H9 (cell line): ENCODE measurements at regions not wholly inside any gene's neighbourhood (a gene's known extent, or its start where the extent isn't known, plus 50 kb on each side); places are given as distances from the start of the nearest gene placed in this dataset.
"Not testable (repeated sequence)": the region's sequence is repeated elsewhere in the genome, so short reads cannot be mapped to it uniquely, and the experiment has no call there.

ENCODE experiments used
- DNase-seq: peaks from one replicate; pipeline ENCODE4 v3.0.0-alpha.2; 2017
- H2AFZ ChIP-seq: one replicate; pipeline ENCODE4 v1.6.1; 2013; ENCODE audit warnings: mild to moderate bottlenecking, low read length, control low read depth, moderate library complexity
- H2AK5ac ChIP-seq: 2 replicates; pipeline ENCODE4 v1.6.1; 2013; ENCODE audit warnings: low read length, control low read depth, mixed read lengths; ENCODE audit not compliant: insufficient read length
- H2BK120ac ChIP-seq: one replicate; pipeline ENCODE4 v1.6.1; 2013; ENCODE audit warnings: low read depth, mild to moderate bottlenecking, low read length, control low read depth, inconsistent platforms; ENCODE audit not compliant: poor library complexity, severe bottlenecking
- H2BK12ac ChIP-seq: 2 replicates; pipeline ENCODE4 v1.6.1; 2013; ENCODE audit warnings: low read length, control low read depth, mixed read lengths, low read depth; ENCODE audit not compliant: insufficient read length
- H2BK15ac ChIP-seq: 2 replicates; pipeline ENCODE4 v1.6.1; 2013; ENCODE audit warnings: low read depth, low read length, control low read depth
- H2BK20ac ChIP-seq: one replicate; pipeline ENCODE4 v1.6.1; 2013; ENCODE audit warnings: low read depth, mild to moderate bottlenecking, low read length, control low read depth, inconsistent platforms; ENCODE audit not compliant: poor library complexity, severe bottlenecking
- H2BK5ac ChIP-seq: 2 replicates; pipeline ENCODE4 v1.6.1; 2013; ENCODE audit warnings: low read length, control low read depth, mixed read lengths; ENCODE audit not compliant: insufficient read length
- H3K14ac ChIP-seq: 2 replicates; pipeline ENCODE4 v1.6.1; 2013; ENCODE audit warnings: low read length, control low read depth; ENCODE audit not compliant: insufficient read depth
- H3K18ac ChIP-seq: 2 replicates; pipeline ENCODE4 v1.6.1; 2013; ENCODE audit warnings: low read depth, mild to moderate bottlenecking, mixed read lengths, low read length, control low read depth; ENCODE audit not compliant: insufficient read length
- H3K23ac ChIP-seq: 2 replicates; pipeline ENCODE4 v1.6.1; 2013; ENCODE audit warnings: low read length, control low read depth, mixed read lengths, low read depth; ENCODE audit not compliant: insufficient read length
- H3K23me2 ChIP-seq: 2 replicates; pipeline ENCODE4 v1.6.1; 2013; ENCODE audit warnings: low read depth, mild to moderate bottlenecking, mixed read lengths, low read length, control low read depth; ENCODE audit not compliant: insufficient read length, poor library complexity, severe bottlenecking
- H3K27ac ChIP-seq: 2 replicates; pipeline ENCODE4 v1.5.1; 2013; ENCODE audit warnings: low read length, control low read depth, mixed read lengths, low read depth; ENCODE audit not compliant: insufficient read length
- H3K27me3 ChIP-seq: 2 replicates; pipeline ENCODE4 v1.6.1; 2013; ENCODE audit warnings: low read length, control low read depth, inconsistent platforms; ENCODE audit not compliant: insufficient read depth
- H3K4ac ChIP-seq: 2 replicates; pipeline ENCODE4 v1.6.1; 2013; ENCODE audit warnings: low read depth, mild to moderate bottlenecking, control low read depth, inconsistent platforms, low read length, moderate library complexity
- H3K4me1 ChIP-seq: 2 replicates; pipeline ENCODE4 v1.6.1; 2013; ENCODE audit warnings: low read length, control low read depth, inconsistent platforms; ENCODE audit not compliant: insufficient read depth
- H3K4me2 ChIP-seq: 2 replicates; pipeline ENCODE4 v1.6.1; 2013; ENCODE audit warnings: low read length, control low read depth, mixed read lengths; ENCODE audit not compliant: insufficient read length, insufficient read depth
- H3K56ac ChIP-seq: 2 replicates; pipeline ENCODE4 v1.6.1; 2013; ENCODE audit warnings: low read depth, mild to moderate bottlenecking, mixed read lengths, low read length, control low read depth; ENCODE audit not compliant: insufficient read length
- H3K79me1 ChIP-seq: 2 replicates; pipeline ENCODE4 v1.6.1; 2013; ENCODE audit warnings: low read depth, mild to moderate bottlenecking, moderate library complexity, low read length, control low read depth, inconsistent platforms; ENCODE audit not compliant: insufficient read depth, poor library complexity, severe bottlenecking
- H3K79me2 ChIP-seq: 2 replicates; pipeline ENCODE4 v1.6.1; 2013; ENCODE audit warnings: low read length, control low read depth, inconsistent platforms; ENCODE audit not compliant: insufficient read depth
- H3K9ac ChIP-seq: 2 replicates; pipeline ENCODE4 v1.6.1; 2013; ENCODE audit warnings: low read length, control low read depth, mixed read lengths; ENCODE audit not compliant: insufficient read length; ENCODE audit errors: extremely low read depth
- H3K9me3 ChIP-seq: one replicate; pipeline ENCODE4 v1.6.1; 2013; ENCODE audit warnings: low read depth, low read length, inconsistent platforms; ENCODE audit not compliant: control insufficient read depth
- H3T11ph ChIP-seq: one replicate; pipeline ENCODE4 v1.6.1; 2013; ENCODE audit warnings: mild to moderate bottlenecking, low read length, control low read depth, inconsistent platforms
- H4K20me1 ChIP-seq: one replicate; pipeline ENCODE4 v1.6.1; 2013; ENCODE audit not compliant: control insufficient read depth, insufficient read length, insufficient read depth
- H4K5ac ChIP-seq: 2 replicates; pipeline ENCODE4 v1.6.1; 2013; ENCODE audit warnings: low read depth, mild to moderate bottlenecking, mixed read lengths, low read length, control low read depth; ENCODE audit not compliant: insufficient read length
- H4K8ac ChIP-seq: replicated peaks from 2 replicates; pipeline ENCODE4 v1.6.1; 2013; ENCODE audit warnings: low read length, control low read depth, mixed read lengths, low read depth; ENCODE audit not compliant: insufficient read length
- H4K91ac ChIP-seq: 2 replicates; pipeline ENCODE4 v1.6.1; 2013; ENCODE audit warnings: low read depth, mild to moderate bottlenecking, moderate library complexity, mixed read lengths, low read length, control low read depth; ENCODE audit not compliant: insufficient read length
- H3K27ac Mint-ChIP-seq, 3 experiments: 2 replicates in 2 of 3; 3 replicates in 1 of 3; pipeline ENCODE4 v1.8.0; 2020 to 2021; ENCODE audit warnings: mixed read lengths in 3 of 3, mild to moderate bottlenecking in 1 of 3, moderate library complexity in 1 of 3
- H3K27me3 Mint-ChIP-seq: 2 replicates; pipeline ENCODE4 v1.8.0; 2021; ENCODE audit warnings: low read depth, mild to moderate bottlenecking, moderate library complexity, mixed read lengths
- H3K36me3 Mint-ChIP-seq, 3 experiments: 2 replicates in 2 of 3; 3 replicates in 1 of 3; pipeline ENCODE4 v1.8.0; 2020 to 2021; ENCODE audit warnings: low read depth in 3 of 3, mixed read lengths in 3 of 3; ENCODE audit not compliant: insufficient read depth in 1 of 3
- H3K4me1 Mint-ChIP-seq, 2 experiments: 2 replicates each; pipeline ENCODE4 v1.8.0; 2020; ENCODE audit warnings: mixed read lengths in 2 of 2
- H3K4me3 Mint-ChIP-seq, 2 experiments: 2 replicates in 1 of 2; 3 replicates in 1 of 2; pipeline ENCODE4 v1.8.0; 2020 to 2021; ENCODE audit warnings: mild to moderate bottlenecking in 2 of 2, mixed read lengths in 2 of 2, moderate library complexity in 1 of 2
- H3K9me3 Mint-ChIP-seq, 2 experiments: 2 replicates in 1 of 2; 3 replicates in 1 of 2; pipeline ENCODE4 v1.8.0; 2020; ENCODE audit warnings: mild to moderate bottlenecking in 2 of 2, mixed read lengths in 2 of 2, moderate library complexity in 1 of 2
- WGBS: extraction: QIAGEN DNeasy Blood & Tissue Kit; methylation state at CpG from one replicate; pipeline ENCODE4 v1.1.7; 2013; ENCODE audit warnings: missing lambda C conversion rate, low lambda C conversion rate, mixed read lengths; ENCODE audit not compliant: insufficient read length; ENCODE audit errors: extremely low coverage; 5-methylcytosine and 5-hydroxymethylcytosine counted together

GRCh38 chr10:93127642-93128215 lies 54.0 kb downstream of the CYP26A1 start:
- not testable (repeated sequence) for H3K4me3 Mint-ChIP-seq, H3K4me1 ChIP-seq, H3K23ac ChIP-seq, H3K4ac ChIP-seq, H3K56ac ChIP-seq, H3K18ac ChIP-seq, H3K4me2 ChIP-seq, H2AK5ac ChIP-seq, H3T11ph ChIP-seq, H2BK5ac ChIP-seq, H3K27me3 Mint-ChIP-seq, H2BK120ac ChIP-seq, H3K9me3 ChIP-seq, H4K20me1 ChIP-seq, H4K8ac ChIP-seq, H3K14ac ChIP-seq, H3K9ac ChIP-seq, H2BK15ac ChIP-seq, H4K91ac ChIP-seq, DNase-seq, H3K79me1 ChIP-seq, H3K27me3 ChIP-seq, H3K4me1 Mint-ChIP-seq, H3K79me2 ChIP-seq, H2AFZ ChIP-seq, H2BK20ac ChIP-seq, H3K27ac ChIP-seq, H2BK12ac ChIP-seq, H4K5ac ChIP-seq, H3K23me2 ChIP-seq
- Mint-ChIP-seq H3K36me3 (peaks cover 34 to 43% (median 38%) of the 10 kb centered on the region in 3 experiments), H3K9me3 (peaks cover 35 to 40% of the 10 kb centered on the region in 2 experiments), H3K27ac (peak overlapping the region in 1 of 3 experiments; percentile 6; a peak in 1 of 7 replicates)
- WGBS, result no CpG with 5 or more reads among the region's 9 CpGs
